DMS153 (cell line): ENCODE measurements at regions not wholly inside any gene's neighbourhood (a gene's known extent, or its start where the extent isn't known, plus 50 kb on each side); places are given as distances from the start of the nearest gene placed in this dataset.
A peak's percentile ranks its signal among the peaks of the same experiment; 100 is the strongest.
"Not testable (repeated sequence)": the region's sequence is repeated elsewhere in the genome, so short reads cannot be mapped to it uniquely, and the experiment has no call there.

Experiments
- DNase-seq: peaks from one replicate; lab custom pipeline; 2025; lab: John Stamatoyannopoulos, UW

DNA sequence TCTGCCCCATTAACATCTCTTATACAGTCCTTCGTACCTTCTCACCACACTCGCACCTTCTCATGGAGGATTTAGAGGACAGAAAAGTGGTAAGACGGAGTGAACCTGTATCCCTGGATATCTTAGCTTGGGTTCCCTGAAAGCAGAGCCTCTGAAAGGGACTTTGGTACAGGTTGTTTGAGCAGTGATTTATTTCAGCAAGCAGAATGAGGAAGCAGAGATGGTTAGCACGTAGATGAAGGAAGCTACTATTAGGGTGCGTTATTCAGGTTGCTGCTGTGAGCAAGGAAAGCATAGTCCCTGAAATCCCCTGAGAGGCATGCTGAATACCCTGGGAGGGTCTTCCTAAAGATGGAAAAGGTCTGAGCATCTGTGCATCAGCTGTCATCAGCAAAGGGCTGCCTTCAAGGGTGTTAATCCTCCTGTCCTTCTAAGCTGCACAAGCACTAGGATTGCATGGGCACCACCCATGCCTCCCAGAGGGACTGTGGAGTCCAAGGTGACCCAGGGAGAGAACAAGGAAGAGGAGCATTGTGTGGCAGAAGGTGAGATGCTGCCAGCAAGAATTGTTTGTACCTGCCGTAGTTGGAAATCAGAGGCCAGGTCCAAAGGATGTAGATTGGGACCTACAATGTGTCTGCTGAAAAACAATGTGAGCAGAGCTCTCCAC lies 273.7 kb downstream of the RASEF start:
- DNase-seq, result no peak

DNA sequence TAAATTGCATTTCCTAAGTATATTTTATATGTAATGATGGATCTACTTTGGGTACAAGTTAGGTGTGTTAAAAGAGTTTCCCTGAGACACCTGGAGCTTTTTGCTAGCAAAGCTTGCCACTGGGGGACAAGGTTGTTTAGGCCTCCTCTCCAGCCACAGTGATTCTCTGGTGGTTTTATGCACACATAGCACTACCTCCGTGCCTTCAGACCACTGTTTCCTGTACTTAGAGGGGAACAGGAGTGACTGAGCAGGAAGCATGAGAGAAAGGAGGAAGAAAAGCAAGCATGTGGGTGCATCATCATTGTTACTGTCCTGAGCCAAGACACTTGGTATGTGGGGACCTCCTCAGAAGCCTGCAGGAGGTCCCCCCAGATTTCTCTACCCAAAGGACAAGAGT lies 272.1 kb downstream of the RASEF start:
- no peak for DNase-seq

DNA sequence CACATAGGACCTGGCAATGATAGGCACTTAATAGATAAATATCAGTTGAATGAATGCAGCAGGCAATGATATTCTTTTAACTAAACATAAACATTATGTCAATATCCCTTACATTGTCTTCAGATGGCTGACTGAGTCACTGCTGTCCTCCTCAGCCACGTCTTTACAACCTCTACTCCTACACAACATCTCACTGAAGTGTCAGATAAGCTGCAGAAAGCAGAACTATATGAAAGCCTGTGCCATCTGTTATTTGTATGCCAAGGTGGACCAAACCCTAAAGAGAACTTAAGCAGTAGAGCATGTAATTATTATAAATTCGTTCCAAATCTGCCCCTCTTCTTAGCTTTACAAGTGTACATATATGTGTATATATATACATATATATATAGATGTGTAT lies 271.2 kb downstream of the RASEF start:
- no peak for DNase-seq

GRCh38 chr9:82797534-82797933 lies 265.4 kb downstream of the RASEF start:
- peak; percentile 42 for DNase-seq

DNA sequence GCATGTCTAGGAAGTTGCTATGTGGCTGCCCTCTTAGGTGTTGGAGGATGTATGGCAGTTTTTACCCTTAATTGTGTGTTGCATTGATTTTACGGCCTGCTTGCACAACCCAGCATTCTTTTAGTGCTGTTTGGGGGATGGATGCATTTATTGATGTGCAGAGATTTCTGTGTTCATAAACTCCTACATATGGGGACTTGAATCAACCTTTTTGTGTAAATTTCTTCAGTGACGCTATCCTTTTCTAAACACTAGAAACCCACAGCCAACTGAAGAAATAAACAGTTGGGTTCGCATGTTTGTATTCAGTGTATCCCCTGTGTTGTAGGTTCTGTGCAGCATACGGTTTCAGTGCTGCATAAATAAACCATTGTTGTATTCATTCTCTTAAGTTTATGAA lies 263.7 kb downstream of the RASEF start:
- DNase-seq, result no peak

GRCh38 chr9:82805027-82805426 lies 257.9 kb downstream of the RASEF start:
- no peak for DNase-seq

DNA sequence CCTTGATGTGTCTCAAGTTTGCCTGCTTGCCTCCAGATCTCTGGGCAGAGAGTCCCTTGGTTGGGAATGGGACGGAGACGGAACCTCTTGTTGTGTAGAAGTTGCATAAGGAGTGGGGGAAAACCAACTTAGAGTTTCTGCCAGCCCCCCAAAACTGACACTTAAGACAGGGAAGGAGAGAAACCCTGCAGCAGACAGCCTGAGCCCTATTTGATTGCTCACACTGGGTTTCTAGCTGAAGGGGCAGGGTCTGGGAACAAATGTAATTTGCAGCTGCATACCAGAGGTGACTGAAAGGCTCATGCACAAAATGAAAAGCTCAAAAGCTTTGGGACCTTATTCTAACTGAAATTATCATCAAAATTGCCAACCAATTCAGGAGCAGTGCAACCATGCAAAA lies 254.5 kb downstream of the RASEF start:
- DNase-seq, result no peak

DNA sequence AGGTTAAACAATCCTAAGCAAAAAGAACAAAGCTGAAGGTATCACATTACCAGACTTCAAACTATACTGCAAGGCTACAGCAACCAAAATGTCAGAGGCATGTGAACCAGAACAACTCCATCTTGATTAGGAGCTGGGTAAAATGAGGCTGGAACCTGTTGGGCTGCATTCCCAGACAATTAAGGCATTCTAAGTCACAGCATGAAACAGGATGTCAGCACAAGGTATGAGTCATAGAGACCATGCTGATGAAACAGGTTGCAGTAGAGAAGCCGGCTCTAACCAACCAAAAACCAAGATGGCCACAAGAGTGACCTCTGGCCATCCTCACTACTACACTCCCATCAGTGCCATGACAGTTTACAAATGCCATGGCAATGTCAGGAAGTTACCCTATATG lies 252.0 kb downstream of the RASEF start:
- DNase-seq, result peak; percentile 46

GRCh38 chr9:82819260-82819659 lies 243.7 kb downstream of the RASEF start:
- no peak for DNase-seq

GRCh38 chr9:82820186-82820585 lies 242.8 kb downstream of the RASEF start:
- DNase-seq, result no peak

DNA sequence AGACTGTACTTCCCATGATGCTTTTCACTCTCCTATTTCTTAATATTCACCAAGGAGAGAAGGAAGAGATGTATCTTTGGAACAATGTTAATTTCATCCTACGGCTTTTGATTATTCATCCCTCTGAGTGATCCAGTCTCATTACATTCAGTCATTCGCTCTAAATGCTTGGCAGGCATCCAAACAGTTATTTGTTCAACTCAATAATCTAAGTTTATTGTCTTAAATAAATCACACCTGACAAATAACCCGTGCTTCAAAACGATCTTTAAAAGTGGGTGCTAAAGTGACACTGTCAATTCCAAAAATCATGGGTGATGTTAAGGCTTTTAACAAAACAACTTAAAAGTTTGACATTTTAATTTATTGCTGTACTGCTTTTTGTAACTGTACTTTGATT lies 233.1 kb downstream of the RASEF start:
- peak; percentile 46 for DNase-seq

GRCh38 chr9:82865524-82865923 lies 197.4 kb downstream of the RASEF start:
- DNase-seq, result no peak

DNA sequence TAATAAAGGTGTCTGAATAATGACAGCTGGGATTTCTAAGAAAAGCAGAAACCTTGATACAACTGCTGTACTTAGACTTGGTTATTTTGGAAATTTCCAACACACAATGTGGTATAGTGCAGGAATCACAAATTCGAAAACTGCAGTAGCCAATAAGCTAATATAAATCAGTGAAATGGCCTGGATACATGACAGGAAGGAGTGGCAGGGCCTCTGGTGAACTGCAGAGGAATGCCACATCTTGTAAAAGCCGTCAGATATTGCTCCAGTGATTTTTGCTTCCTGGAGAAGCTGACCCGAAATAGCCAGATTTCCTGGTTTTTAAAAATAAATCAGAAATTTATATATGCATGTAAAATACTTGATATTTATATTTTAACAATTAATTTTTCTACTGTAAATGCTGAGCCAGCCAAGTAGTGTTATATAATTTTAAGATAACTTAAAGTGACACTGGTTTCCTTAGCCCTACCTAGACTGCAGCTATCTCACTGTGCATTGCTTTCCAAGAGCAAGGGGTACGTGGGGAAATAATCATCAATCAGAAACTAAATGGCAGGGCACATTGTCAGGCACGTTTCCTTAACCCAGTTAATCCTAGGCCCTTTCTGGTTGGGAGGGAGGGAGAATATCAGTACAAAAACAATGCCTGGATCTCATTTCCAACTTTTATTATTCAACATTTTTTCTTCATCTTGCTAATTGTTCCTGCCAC lies 182.4 kb downstream of the RASEF start:
- DNase-seq, result no peak

GRCh38 chr9:82882138-82882537 lies 180.8 kb downstream of the RASEF start:
- DNase-seq, result no peak

GRCh38 chr9:82882748-82883147 lies 180.2 kb downstream of the RASEF start:
- DNase-seq, result no peak

DNA sequence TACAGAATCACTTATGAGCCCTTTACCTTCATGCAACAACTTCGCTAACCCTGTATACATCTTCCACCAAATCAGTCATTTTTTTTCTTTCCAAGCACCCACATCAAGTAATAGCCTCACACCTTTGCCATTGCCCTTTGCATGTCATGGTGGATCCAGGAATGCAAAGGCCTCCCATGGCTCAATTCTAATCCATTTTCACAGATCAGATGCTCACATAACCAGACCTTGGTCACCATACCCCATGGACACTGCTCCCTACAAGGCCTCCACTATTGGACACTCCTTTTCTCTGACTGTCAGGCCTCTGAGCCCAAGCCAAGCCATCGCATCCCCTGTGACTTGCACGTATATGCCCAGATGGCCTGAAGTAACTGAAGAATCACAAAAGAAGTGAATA lies 179.5 kb downstream of the RASEF start:
- no peak for DNase-seq

DNA sequence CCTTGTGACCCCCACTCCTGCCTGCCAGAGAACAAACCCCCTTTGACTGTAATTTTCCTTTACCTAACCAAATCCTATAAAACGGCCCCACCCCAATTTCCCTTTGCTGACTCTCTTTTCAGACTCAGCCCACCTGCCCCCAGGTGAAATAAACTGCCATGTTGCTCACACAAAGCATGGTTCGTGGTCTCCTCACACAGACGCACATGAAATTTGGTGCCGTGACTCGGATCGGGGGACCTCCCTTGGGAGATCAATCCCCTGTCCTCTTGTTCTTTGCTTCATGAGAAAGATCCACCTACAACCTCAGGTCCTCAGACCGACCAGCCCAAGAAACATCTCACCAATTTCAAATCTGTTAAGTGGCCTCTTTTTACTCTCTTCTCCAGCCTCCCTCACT lies 179.0 kb downstream of the RASEF start:
- DNase-seq, result not testable (repeated sequence)

- DNase-seq, result no peak
Observed at GRCh38 chr9:82890401-82890800, 172.5 kb downstream of the RASEF start.

GRCh38 chr9:82890865-82891264 lies 172.1 kb downstream of the RASEF start:
- DNase-seq, result no peak

DNA sequence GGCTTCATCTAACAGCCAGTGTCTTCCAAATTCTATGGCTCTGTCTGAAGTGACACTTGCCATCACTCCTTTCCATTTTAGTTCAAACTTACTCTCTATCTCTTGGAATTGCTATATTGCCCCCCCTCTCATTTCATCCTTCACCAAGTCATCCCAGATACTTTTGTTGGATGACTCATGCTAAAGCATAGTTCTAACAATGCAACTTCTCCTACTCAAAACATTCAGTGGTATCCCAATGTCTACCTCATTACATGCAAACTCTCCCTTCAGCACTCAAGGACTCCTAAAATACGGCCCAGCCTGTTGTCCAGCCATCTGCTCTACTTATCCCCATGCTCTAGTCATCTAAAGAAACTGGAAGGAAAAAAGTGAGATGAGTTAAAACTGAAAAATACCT lies 171.6 kb downstream of the RASEF start:
- no peak for DNase-seq

DNA sequence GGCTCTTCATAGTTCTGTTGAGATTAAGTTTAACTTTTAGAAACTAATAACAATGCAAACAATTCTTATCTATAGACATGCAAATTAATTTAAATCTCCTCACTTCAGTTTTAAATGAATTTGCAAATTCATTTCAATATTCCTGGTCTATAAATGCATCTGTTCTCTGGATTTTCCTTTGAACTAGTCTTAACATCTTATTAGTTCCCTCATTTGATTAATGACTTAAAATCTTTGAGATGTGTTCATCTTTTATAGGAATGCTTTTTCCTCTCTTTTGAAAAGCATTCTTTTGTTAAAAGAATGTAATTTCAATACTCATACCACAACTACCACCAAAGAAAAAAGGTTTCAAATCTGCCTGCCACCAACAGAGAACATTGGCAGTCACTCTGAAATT lies 169.4 kb downstream of the RASEF start:
- no peak for DNase-seq

GRCh38 chr9:82894548-82894947 lies 168.4 kb downstream of the RASEF start:
- no peak for DNase-seq

DNA sequence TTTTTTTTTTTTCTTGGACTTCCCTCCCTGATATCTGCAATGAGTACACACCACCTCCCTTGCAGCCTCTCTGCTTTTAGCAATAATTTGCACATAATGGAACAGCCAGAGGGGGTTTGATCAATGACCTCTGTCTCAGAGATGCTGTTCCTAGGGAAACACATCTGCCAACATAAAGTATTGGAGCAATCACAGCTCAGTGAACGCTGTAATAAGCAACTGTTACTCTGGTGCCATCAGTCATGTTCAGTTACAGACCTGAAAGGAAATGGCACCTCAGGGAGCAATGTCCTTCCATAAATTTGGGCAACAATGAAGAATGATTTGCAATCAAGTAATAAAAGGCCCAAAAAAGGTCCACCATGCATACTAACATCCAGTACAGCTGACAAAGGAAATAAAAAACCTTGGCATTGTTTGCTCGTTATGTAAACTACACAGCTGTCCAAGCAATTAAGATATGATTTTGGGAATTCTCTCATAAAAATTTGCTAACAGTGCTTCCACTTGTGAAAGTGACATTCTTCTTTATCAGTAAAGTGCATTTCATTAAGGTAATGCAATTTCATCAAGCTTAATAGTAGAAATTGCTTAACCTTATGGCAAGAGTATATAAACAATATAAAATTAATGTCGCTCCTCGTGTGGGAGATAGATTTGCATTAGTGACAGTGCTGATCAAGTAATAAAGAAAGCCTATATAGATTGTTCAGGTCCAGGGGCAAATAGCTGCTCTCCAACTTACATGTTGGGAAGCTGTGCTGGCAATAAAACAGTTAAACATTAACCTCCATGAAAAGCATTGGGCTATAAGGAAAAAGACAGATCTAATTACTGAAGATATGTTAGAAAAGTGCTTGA lies 167.8 kb downstream of the RASEF start:
- DNase-seq, result no peak
